Ishikawa (cell line): ENCODE measurements at regions not wholly inside any gene's neighbourhood (a gene's known extent, or its start where the extent isn't known, plus 50 kb on each side); places are given as distances from the start of the nearest gene placed in this dataset.

Source experiments
- CREB1 ChIP-seq: IDR thresholded peaks from 2 replicates; pipeline ENCODE4 v1.6.1; 2012; ENCODE audit warnings: low read depth
- EP300 ChIP-seq: IDR thresholded peaks from 2 replicates; pipeline ENCODE4 v1.6.1; 2012; ENCODE audit warnings: borderline replicate concordance
- RAD21 ChIP-seq: IDR thresholded peaks from 2 replicates; pipeline ENCODE4 v1.6.1; 2012; ENCODE audit warnings: low read depth
- YY1 ChIP-seq: IDR thresholded peaks from 2 replicates; pipeline ENCODE4 v1.6.1; 2012; ENCODE audit warnings: low read depth

- no peak for TF ChIP-seq EP300
- TF ChIP-seq YY1: no peak
- no peak for TF ChIP-seq CREB1
- TF ChIP-seq RAD21: no peak
These were observed 425.3 kb downstream of the MBD2 start for GRCh38 chr18:53799134-53799533.
